Heart left ventricle (tissue), 13 donors: ENCODE measurements at regions not wholly inside any gene's neighbourhood (a gene's known extent, or its start where the extent isn't known, plus 50 kb on each side); places are given as distances from the start of the nearest gene placed in this dataset.

ENCODE experiments used
- CTCF ChIP-seq, 12 donors: fragments of 200-600 bp; sonication (generic) in 4 of 12; IDR thresholded peaks; one replicate each; pipeline versions ENCODE4 v1.5.0 to v1.8.0; 2018 to 2022; ENCODE audit warnings: antibody characterized with exemption in 12 of 12, mild to moderate bottlenecking in 5 of 12
- POLR2A ChIP-seq, 2 donors: fragments of 450-650 bp; IDR thresholded peaks; one replicate each; pipeline ENCODE4 v1.6.1; 2017; ENCODE audit warnings: antibody characterized with exemption in 2 of 2, mild to moderate bottlenecking in 2 of 2, moderate library complexity in 2 of 2
- donor health status: ischemic (EF 13 %, LVEDD 7.1; RV severe dilation, severe dysfunction).
- donor health status: DM: no; HTN: yes; CAD: no.
- donor health status: DM: no; HTN: no; CAD: no.
- donor health status: ischemic (EF 25% LVEDD 6.9; RV normal size, moderate dysfunction).
- donor health status: ischemic (EF 25% LVEDD 5.7; RV mildly dilated, moderate dysfunction).
- donor health status: ischemic (EF 35%, LVEDD 5.7; RV mildly dilated, moderate dysfunction).
- donor health status: nonischemic (EF 11% LVEDD 7.7; RV severe dilation, severe dysfunction).
- donor health status: DM: yes; HTN: yes; CAD: no.
- donor health status: PGD.
- donor health status: ischemic (EF 29% LVEDD 5.4; RV normal size, mild dysfunction).
- donor health status: nonischemic (EF 23%, LVEDD 6.1; RV moderate dilation, normal function).

- TF ChIP-seq CTCF (IDR thresholded peaks at IDR 0.05) (no peak), POLR2A (IDR thresholded peaks at IDR 0.05) (no peak)
These were observed 169.4 kb downstream of the KIF26A start for GRCh38 chr14:104307627-104308401.
